ENCODE measurements at regions not wholly inside any gene's neighbourhood (a gene's known extent, or its start where the extent isn't known, plus 50 kb on each side); places are given as distances from the start of the nearest gene placed in this dataset.
A peak's percentile ranks its signal among the peaks of the same experiment; 100 is the strongest.

- CTCF ChIA-PET: interaction anchor here (1.6 kb wide), 1 partner anchor 9 kb away, joined by 3 read pairs; no protein-coding TSS in a partner anchor
- intact Hi-C loops (cut with DNase I, micrococcal nuclease): no loop called here
- POLR2A ChIA-PET: no interaction called here
- Mint-ChIP-seq H3K4me1 (no peaks in the 10 kb centered on the region), H3K36me3 (ENCODE audit: low read depth) (no peaks in the 10 kb centered on the region), H3K9me3 (ENCODE audit: low read depth) (peaks cover 2% of the 10 kb centered on the region), H3K4me3 (no peak overlapping the region), H3K27ac (no peak overlapping the region), H3K27me3 (peaks cover 3% of the 10 kb centered on the region)
- ATAC-seq: no peak
- no peak for DNase-seq
Observed at GRCh38 chr11:114883472-114883871, 205.1 kb downstream of the NXPE2 start.

GRCh38 chr11:114886644-114887265, 208.4 kb downstream of the NXPE2 start:
- Mint-ChIP-seq H3K9me3 (ENCODE audit: low read depth) (peaks cover 2% of the 10 kb centered on the region), H3K27me3 (peaks cover 3% of the 10 kb centered on the region), H3K36me3 (ENCODE audit: low read depth) (no peaks in the 10 kb centered on the region), H3K27ac (no peak overlapping the region), H3K4me3 (no peak overlapping the region), H3K4me1 (no peaks in the 10 kb centered on the region)
- DNase-seq: no peak
- ChIA-PET POLR2A (no interaction called here), CTCF (no interaction called here)
- intact Hi-C loops (cut with DNase I, micrococcal nuclease): no loop called here
- ATAC-seq: no peak

- intact Hi-C loops (cut with DNase I, micrococcal nuclease): no loop called here
- Mint-ChIP-seq H3K4me3 (no peak overlapping the region), H3K36me3 (ENCODE audit: low read depth) (no peaks in the 10 kb centered on the region), H3K9me3 (ENCODE audit: low read depth) (peaks cover 2% of the 10 kb centered on the region), H3K4me1 (no peaks in the 10 kb centered on the region), H3K27ac (no peak overlapping the region), H3K27me3 (peaks cover 3% of the 10 kb centered on the region)
- ATAC-seq (no peak), DNase-seq (no peak)
- CTCF ChIA-PET: no interaction called here
- POLR2A ChIA-PET: no interaction called here
Observed at GRCh38 chr11:114889594-114890011, 211.3 kb downstream of the NXPE2 start.

GRCh38 chr11:114890038-114890437, 211.7 kb downstream of the NXPE2 start:
- Mint-ChIP-seq H3K27me3 (peaks cover 3% of the 10 kb centered on the region), H3K36me3 (ENCODE audit: low read depth) (no peaks in the 10 kb centered on the region), H3K27ac (no peak overlapping the region), H3K9me3 (ENCODE audit: low read depth) (peaks cover 2% of the 10 kb centered on the region), H3K4me1 (no peaks in the 10 kb centered on the region), H3K4me3 (no peak overlapping the region)
- DNase-seq: no peak
- no peak for ATAC-seq
- ChIA-PET CTCF (no interaction called here), POLR2A (no interaction called here)
- intact Hi-C loops (cut with DNase I, micrococcal nuclease): no loop called here

GRCh38 chr11:114891911-114892310, 213.6 kb downstream of the NXPE2 start:
- no peak for DNase-seq
- H3K4me3 Mint-ChIP-seq: no peak overlapping the region
- CTCF ChIA-PET: interaction anchor here (1.2 to 1.4 kb wide), 3 partner anchors 9 to 15 kb away, joined by 3 to 4 read pairs (median 4); no protein-coding TSS in a partner anchor

GRCh38 chr11:114892381-114893197, 214.3 kb downstream of the NXPE2 start:
- CTCF ChIA-PET: interaction anchor here (0.7 to 1.4 kb wide), 4 partner anchors 10 to 18 kb away, joined by 3 to 4 read pairs (median 4); no protein-coding TSS in a partner anchor
- POLR2A ChIA-PET: no interaction called here

More at GRCh38 chr11:114891911-114892310, 213.6 kb downstream of the NXPE2 start:
- no peaks in the 10 kb centered on the region for H3K36me3 Mint-ChIP-seq (ENCODE audit: low read depth)
- ATAC-seq: no peak
- POLR2A ChIA-PET: interaction anchor here (0.5 kb wide), 1 partner anchor 82 kb away, joined by 8 read pairs; no protein-coding TSS in a partner anchor
- no peaks in the 10 kb centered on the region for H3K9me3 Mint-ChIP-seq (ENCODE audit: low read depth)
- H3K27me3 Mint-ChIP-seq: peaks cover 2% of the 10 kb centered on the region
- intact Hi-C loops (cut with DNase I, micrococcal nuclease): no loop called here
- H3K27ac Mint-ChIP-seq: no peak overlapping the region
- H3K4me1 Mint-ChIP-seq: no peaks in the 10 kb centered on the region

GRCh38 chr11:114893329-114893728, 215.0 kb downstream of the NXPE2 start:
- POLR2A ChIA-PET: no interaction called here
- ATAC-seq (no peak), DNase-seq (no peak)
- Mint-ChIP-seq H3K36me3 (ENCODE audit: low read depth) (no peaks in the 10 kb centered on the region), H3K27me3 (peaks cover 2% of the 10 kb centered on the region), H3K4me1 (no peaks in the 10 kb centered on the region), H3K27ac (no peak overlapping the region), H3K4me3 (no peak overlapping the region), H3K9me3 (ENCODE audit: low read depth) (no peaks in the 10 kb centered on the region)
- intact Hi-C loops (cut with DNase I, micrococcal nuclease): no loop called here
- CTCF ChIA-PET: interaction anchor here (0.6 to 1.2 kb wide), 3 partner anchors 11 to 28 kb away, joined by 3 read pairs; no protein-coding TSS in a partner anchor

More at GRCh38 chr11:114892381-114893197, 214.3 kb downstream of the NXPE2 start:
- Mint-ChIP-seq H3K36me3 (ENCODE audit: low read depth) (no peaks in the 10 kb centered on the region), H3K27ac (no peak overlapping the region), H3K4me1 (no peaks in the 10 kb centered on the region), H3K9me3 (ENCODE audit: low read depth) (no peaks in the 10 kb centered on the region), H3K27me3 (peaks cover 2% of the 10 kb centered on the region), H3K4me3 (no peak overlapping the region)
- ATAC-seq (no peak), DNase-seq (peak; percentile 41)
- intact Hi-C loops (cut with DNase I, micrococcal nuclease): no loop called here

GRCh38 chr11:114896594-114896993, 218.3 kb downstream of the NXPE2 start:
- ChIA-PET POLR2A (no interaction called here), CTCF (no interaction called here)
- Mint-ChIP-seq H3K27ac (no peak overlapping the region), H3K36me3 (ENCODE audit: low read depth) (no peaks in the 10 kb centered on the region), H3K4me3 (no peak overlapping the region), H3K27me3 (peaks cover 2% of the 10 kb centered on the region), H3K9me3 (ENCODE audit: low read depth) (peaks cover 12% of the 10 kb centered on the region), H3K4me1 (no peaks in the 10 kb centered on the region)
- intact Hi-C loops (cut with DNase I, micrococcal nuclease): no loop called here
- DNase-seq (no peak), ATAC-seq (no peak)

- H3K9me3 Mint-ChIP-seq (ENCODE audit: low read depth): peaks cover 3% of the 10 kb centered on the region
- H3K4me1 Mint-ChIP-seq: no peaks in the 10 kb centered on the region
- POLR2A ChIA-PET: no interaction called here
- peaks cover 5% of the 10 kb centered on the region for H3K27me3 Mint-ChIP-seq
- ATAC-seq: no peak
- CTCF ChIA-PET: no interaction called here
- intact Hi-C loops (cut with DNase I, micrococcal nuclease): no loop called here
- no peak overlapping the region for H3K4me3 Mint-ChIP-seq
- H3K36me3 Mint-ChIP-seq (ENCODE audit: low read depth): no peaks in the 10 kb centered on the region
- H3K27ac Mint-ChIP-seq: no peak overlapping the region
- DNase-seq: no peak
Observed at GRCh38 chr11:114909866-114910265, 231.5 kb downstream of the NXPE2 start.

- H3K27ac Mint-ChIP-seq: no peak overlapping the region
- H3K4me3 Mint-ChIP-seq: no peak overlapping the region
- no peaks in the 10 kb centered on the region for H3K4me1 Mint-ChIP-seq
- ATAC-seq: no peak
- peaks cover 7% of the 10 kb centered on the region for H3K27me3 Mint-ChIP-seq
- no peaks in the 10 kb centered on the region for H3K36me3 Mint-ChIP-seq (ENCODE audit: low read depth)
- CTCF ChIA-PET: interaction anchor here (0.7 kb wide), 1 partner anchor 463 kb away, joined by 5 read pairs; no protein-coding TSS in a partner anchor
- no peak for DNase-seq
- intact Hi-C loops (cut with DNase I, micrococcal nuclease): no loop called here
- POLR2A ChIA-PET: no interaction called here
- peaks cover 3% of the 10 kb centered on the region for H3K9me3 Mint-ChIP-seq (ENCODE audit: low read depth)
Observed at GRCh38 chr11:114912826-114913225, 234.5 kb downstream of the NXPE2 start.

GRCh38 chr11:114914231-114915005, 236.1 kb downstream of the NXPE2 start:
- H3K27ac Mint-ChIP-seq: no peak overlapping the region
- no peak for DNase-seq
- ATAC-seq: no peak
- no peaks in the 10 kb centered on the region for H3K9me3 Mint-ChIP-seq (ENCODE audit: low read depth)
- ChIA-PET CTCF (no interaction called here), POLR2A (interaction anchor here (0.6 kb wide), 1 partner anchor 693 kb away, joined by 3 read pairs; no protein-coding TSS in a partner anchor)
- peaks cover 4% of the 10 kb centered on the region for H3K27me3 Mint-ChIP-seq
- no peaks in the 10 kb centered on the region for H3K4me1 Mint-ChIP-seq
- H3K36me3 Mint-ChIP-seq (ENCODE audit: low read depth): no peaks in the 10 kb centered on the region
- intact Hi-C loops (cut with DNase I, micrococcal nuclease): no loop called here
- no peak overlapping the region for H3K4me3 Mint-ChIP-seq

All from activated CD4-positive, alpha-beta T cell treated with anti-CD3 and anti-CD28 coated beads for 36 hours (primary cell).